ENCODE measurements at regions not wholly inside any gene's neighbourhood (a gene's known extent, or its start where the extent isn't known, plus 50 kb on each side); places are given as distances from the start of the nearest gene placed in this dataset.

DNA sequence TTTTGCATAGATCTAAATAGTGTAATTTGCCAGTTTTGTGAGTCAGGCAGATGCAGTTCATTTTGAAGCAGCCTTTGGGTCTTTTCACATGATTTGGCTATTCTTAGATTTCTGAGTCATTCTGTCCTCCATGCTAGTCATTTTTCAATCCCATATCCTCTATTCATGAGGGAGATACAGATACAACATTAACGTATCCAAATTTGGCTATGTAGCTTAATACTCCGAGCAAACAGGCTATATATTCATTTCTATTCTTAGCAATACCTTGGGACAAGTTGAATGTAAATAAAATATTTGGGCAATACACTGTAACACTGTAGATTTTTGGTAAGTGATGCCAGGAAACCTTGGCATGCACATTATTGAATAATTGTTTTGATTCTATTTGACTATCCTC, 270.7 kb upstream of the PDE3A start:
- H2AFZ ChIP-seq (ENCODE audit: low read length), result no peak overlapping the region
- no peak overlapping the region for H3K4ac ChIP-seq (ENCODE audit: low read length)
- H3K9ac ChIP-seq (ENCODE audit: low read depth, low read length, poor library complexity), result no peak overlapping the region
- H3K79me1 ChIP-seq (ENCODE audit: low read depth, low read length), result no peaks in the 10 kb centered on the region
- no peak overlapping the region for H4K91ac ChIP-seq (ENCODE audit: low read depth, low read length, poor library complexity)
- no CpG with 5 or more reads among the region's 2 CpGs for WGBS, 2 donors (ENCODE audit: extremely low coverage in 2 of 2, insufficient read length in 2 of 2, insufficient replicate concordance in 1 of 2)
- no peak overlapping the region for H3K4me2 ChIP-seq (ENCODE audit: insufficient read depth, low read length, poor library complexity, severe bottlenecking)
- no peak overlapping the region for H2AK5ac ChIP-seq (ENCODE audit: low read depth, low read length)
- no peak overlapping the region for H2BK5ac ChIP-seq (ENCODE audit: low read length)
- H3K4me3 ChIP-seq (ENCODE audit: low read length in 2 of 2), result no peak overlapping the region
- peaks cover 0 to 4% of the 10 kb centered on the region in 2 donors for H3K4me1 ChIP-seq (ENCODE audit: control insufficient read depth in 2 of 2, insufficient read depth in 1 of 2, low read depth in 1 of 2, low read length in 2 of 2)
- H4K8ac ChIP-seq (ENCODE audit: low read depth, low read length), result no peak overlapping the region
- no peaks in the 10 kb centered on the region for H3K27me3 ChIP-seq (ENCODE audit: control insufficient read depth in 3 of 3, insufficient read depth in 3 of 3, low read depth in 1 of 3, low read length in 3 of 3)
- no peak overlapping the region for H2BK15ac ChIP-seq (ENCODE audit: low read length)
- peaks cover 9 to 11% of the 10 kb centered on the region in 2 donors for H3K9me3 ChIP-seq (replicated peaks in 1 of 2; ENCODE audit: control insufficient read depth in 2 of 2, insufficient read depth in 1 of 2, low read depth in 1 of 2, low read length in 2 of 2)
- no peaks in the 10 kb centered on the region for H3K36me3 ChIP-seq (replicated peaks in 1 of 2; ENCODE audit: control insufficient read depth in 2 of 2, insufficient read depth in 2 of 2, low read length in 2 of 2)
- no peak overlapping the region for H2BK12ac ChIP-seq (ENCODE audit: low read length)
- H3K14ac ChIP-seq (ENCODE audit: low read length), result no peak overlapping the region
- no peak overlapping the region for H2BK120ac ChIP-seq (ENCODE audit: low read depth, low read length)
- H3K23ac ChIP-seq (ENCODE audit: low read depth, low read length, poor library complexity), result no peak overlapping the region
- no peak overlapping the region for H3K18ac ChIP-seq (ENCODE audit: low read length)
- H3K27ac ChIP-seq (replicated peaks; ENCODE audit: low read length), result no peak overlapping the region
- no peak for DNase-seq (ENCODE audit: low spot score)

DNA sequence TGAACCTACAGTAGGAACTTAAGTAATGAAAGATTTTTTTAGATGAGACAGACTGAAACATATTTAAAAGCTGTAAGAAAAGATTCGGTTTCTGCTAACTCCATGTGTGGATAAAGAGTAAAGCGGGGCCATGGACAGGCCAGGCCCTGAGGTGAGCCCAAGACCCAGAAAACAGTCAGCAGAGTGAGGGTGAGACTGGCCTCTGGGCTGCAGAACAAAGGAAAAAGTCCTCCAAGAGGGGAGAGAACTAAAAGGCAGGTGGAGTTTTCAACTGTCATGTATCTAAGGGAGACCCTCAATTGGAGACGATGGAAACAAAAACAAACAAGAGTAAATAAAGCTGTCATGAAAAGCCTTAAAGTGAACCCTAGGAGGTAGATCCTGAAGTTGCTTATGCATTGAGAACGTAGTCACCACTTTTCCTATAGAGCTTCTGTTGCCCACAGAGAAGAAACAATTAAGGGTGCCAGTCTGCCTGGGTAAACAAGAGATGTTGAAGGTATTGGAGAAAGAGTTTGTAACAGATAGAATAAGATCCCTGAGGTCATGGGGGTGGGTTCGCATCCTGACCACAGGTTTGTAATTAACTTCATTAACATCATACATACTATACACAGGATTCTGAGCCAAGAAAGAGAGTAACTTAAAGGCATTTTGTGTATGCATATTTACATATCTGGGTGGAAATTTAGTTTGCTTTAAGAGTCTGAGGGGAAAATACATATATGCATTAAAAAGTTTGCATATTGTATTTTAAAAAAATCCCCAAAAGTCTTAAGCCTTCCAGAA, 268.7 kb upstream of the PDE3A start:
- WGBS, 2 donors (ENCODE audit: extremely low coverage in 2 of 2, insufficient read length in 2 of 2, insufficient replicate concordance in 1 of 2), result no CpG with 5 or more reads among the region's 5 CpGs
- H2AFZ ChIP-seq (ENCODE audit: low read length), result peak overlapping the region; percentile 4
- no peaks in the 10 kb centered on the region for H3K27me3 ChIP-seq (ENCODE audit: control insufficient read depth in 3 of 3, insufficient read depth in 3 of 3, low read depth in 1 of 3, low read length in 3 of 3)
- no peak for DNase-seq (ENCODE audit: low spot score)
- no peak overlapping the region for H2BK120ac ChIP-seq (ENCODE audit: low read depth, low read length)
- no peak overlapping the region for H2BK5ac ChIP-seq (ENCODE audit: low read length)
- no peak overlapping the region for H3K14ac ChIP-seq (ENCODE audit: low read length)
- H3K4me1 ChIP-seq (ENCODE audit: control insufficient read depth in 2 of 2, insufficient read depth in 1 of 2, low read depth in 1 of 2, low read length in 2 of 2), result peaks cover 0 to 4% of the 10 kb centered on the region in 2 donors
- H3K4me3 ChIP-seq (ENCODE audit: low read length in 2 of 2), result no peak overlapping the region
- H3K9me3 ChIP-seq (replicated peaks in 1 of 2; ENCODE audit: control insufficient read depth in 2 of 2, insufficient read depth in 1 of 2, low read depth in 1 of 2, low read length in 2 of 2), result peaks cover 9 to 11% of the 10 kb centered on the region in 2 donors
- no peak overlapping the region for H4K8ac ChIP-seq (ENCODE audit: low read depth, low read length)
- no peak overlapping the region for H2AK5ac ChIP-seq (ENCODE audit: low read depth, low read length)
- H2BK15ac ChIP-seq (ENCODE audit: low read length), result no peak overlapping the region
- no peak overlapping the region for H4K91ac ChIP-seq (ENCODE audit: low read depth, low read length, poor library complexity)
- H3K79me1 ChIP-seq (ENCODE audit: low read depth, low read length), result no peaks in the 10 kb centered on the region
- no peak overlapping the region for H3K9ac ChIP-seq (ENCODE audit: low read depth, low read length, poor library complexity)
- no peak overlapping the region for H2BK12ac ChIP-seq (ENCODE audit: low read length)
- H3K36me3 ChIP-seq (replicated peaks in 1 of 2; ENCODE audit: control insufficient read depth in 2 of 2, insufficient read depth in 2 of 2, low read length in 2 of 2), result no peaks in the 10 kb centered on the region
- H3K18ac ChIP-seq (ENCODE audit: low read length), result no peak overlapping the region
- no peak overlapping the region for H3K23ac ChIP-seq (ENCODE audit: low read depth, low read length, poor library complexity)
- H3K27ac ChIP-seq (replicated peaks; ENCODE audit: low read length), result no peak overlapping the region
- H3K4ac ChIP-seq (ENCODE audit: low read length), result no peak overlapping the region
- H3K4me2 ChIP-seq (ENCODE audit: insufficient read depth, low read length, poor library complexity, severe bottlenecking), result no peak overlapping the region

DNA sequence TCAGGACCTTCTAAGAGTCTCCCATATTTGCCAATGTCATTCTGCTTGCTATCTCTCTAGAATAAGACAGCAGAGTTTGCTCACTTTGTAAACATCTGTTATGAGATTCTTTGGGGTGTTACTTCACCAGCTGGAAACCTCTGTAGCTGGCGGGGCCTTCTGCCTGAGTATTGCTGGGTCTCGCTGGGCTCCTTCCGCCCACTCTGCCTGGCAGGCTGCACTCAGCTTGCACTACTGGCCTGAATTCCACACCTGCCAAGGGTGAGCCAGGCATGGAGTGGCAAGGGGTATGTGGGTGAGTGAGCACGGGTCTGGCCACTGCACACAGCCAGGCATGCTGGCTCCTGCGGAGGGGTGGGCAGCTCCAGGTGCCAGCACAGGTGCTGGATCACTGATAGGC, 267.3 kb upstream of the PDE3A start:
- peak overlapping the region; percentile 75 for H3K18ac ChIP-seq (ENCODE audit: low read length)
- H2BK5ac ChIP-seq (ENCODE audit: low read length), result no peak overlapping the region
- peak overlapping the region; percentile 31 for H4K8ac ChIP-seq (ENCODE audit: low read depth, low read length)
- no CpG with 5 or more reads among the region's 5 CpGs for WGBS, 2 donors (ENCODE audit: extremely low coverage in 2 of 2, insufficient read length in 2 of 2, insufficient replicate concordance in 1 of 2)
- no peaks in the 10 kb centered on the region for H3K27me3 ChIP-seq (ENCODE audit: control insufficient read depth in 3 of 3, insufficient read depth in 3 of 3, low read depth in 1 of 3, low read length in 3 of 3)
- H2AFZ ChIP-seq (ENCODE audit: low read length), result no peak overlapping the region
- H2BK15ac ChIP-seq (ENCODE audit: low read length), result no peak overlapping the region
- peak overlapping the region; percentile 16 for H3K9ac ChIP-seq (ENCODE audit: low read depth, low read length, poor library complexity)
- H3K14ac ChIP-seq (ENCODE audit: low read length), result peak overlapping the region; percentile 26
- peak overlapping the region; percentile 33 for H3K23ac ChIP-seq (ENCODE audit: low read depth, low read length, poor library complexity)
- no peak for DNase-seq (ENCODE audit: low spot score)
- H3K36me3 ChIP-seq (replicated peaks in 1 of 2; ENCODE audit: control insufficient read depth in 2 of 2, insufficient read depth in 2 of 2, low read length in 2 of 2), result no peaks in the 10 kb centered on the region
- H3K9me3 ChIP-seq (replicated peaks in 1 of 2; ENCODE audit: control insufficient read depth in 2 of 2, insufficient read depth in 1 of 2, low read depth in 1 of 2, low read length in 2 of 2), result peaks cover 9 to 11% of the 10 kb centered on the region in 2 donors
- H3K4me1 ChIP-seq (ENCODE audit: control insufficient read depth in 2 of 2, insufficient read depth in 1 of 2, low read depth in 1 of 2, low read length in 2 of 2), result peaks cover 0 to 4% of the 10 kb centered on the region in 2 donors
- peak overlapping the region; percentile 87 for H3K4ac ChIP-seq (ENCODE audit: low read length)
- H2AK5ac ChIP-seq (ENCODE audit: low read depth, low read length), result no peak overlapping the region
- no peaks in the 10 kb centered on the region for H3K79me1 ChIP-seq (ENCODE audit: low read depth, low read length)
- peak overlapping the region; percentile 85 for H2BK120ac ChIP-seq (ENCODE audit: low read depth, low read length)
- H3K27ac ChIP-seq (replicated peaks; ENCODE audit: low read length), result no peak overlapping the region
- H4K91ac ChIP-seq (ENCODE audit: low read depth, low read length, poor library complexity), result peak overlapping the region; percentile 79
- H3K4me3 ChIP-seq (ENCODE audit: low read length in 2 of 2), result peak overlapping the region in 1 of 2 donors; percentile 48
- H3K4me2 ChIP-seq (ENCODE audit: insufficient read depth, low read length, poor library complexity, severe bottlenecking), result no peak overlapping the region
- H2BK12ac ChIP-seq (ENCODE audit: low read length), result peak overlapping the region; percentile 95

DNA sequence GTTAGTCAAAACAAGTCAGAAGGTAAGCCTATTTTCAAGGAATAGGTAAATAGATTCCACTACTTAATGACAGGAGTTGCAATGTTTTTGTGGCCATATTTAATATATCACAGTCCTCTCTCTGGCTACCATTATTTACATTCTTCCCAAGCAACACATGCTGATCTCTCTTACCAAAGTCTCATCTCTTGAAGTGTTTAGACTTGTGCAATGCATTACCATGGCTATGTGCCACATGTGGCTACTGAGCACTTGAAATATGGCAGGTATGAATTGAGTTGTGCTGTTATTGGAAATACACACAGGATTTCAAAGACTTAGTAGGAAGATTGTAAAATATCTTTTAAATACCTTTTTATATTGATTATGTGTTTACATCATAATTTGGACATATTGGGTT, 262.4 kb upstream of the PDE3A start:
- H2BK120ac ChIP-seq (ENCODE audit: low read depth, low read length), result no peak overlapping the region
- H2BK5ac ChIP-seq (ENCODE audit: low read length), result no peak overlapping the region
- H3K27ac ChIP-seq (replicated peaks; ENCODE audit: low read length), result no peak overlapping the region
- no peak overlapping the region for H3K18ac ChIP-seq (ENCODE audit: low read length)
- H3K4me1 ChIP-seq (ENCODE audit: control insufficient read depth in 2 of 2, insufficient read depth in 1 of 2, low read depth in 1 of 2, low read length in 2 of 2), result no peaks in the 10 kb centered on the region
- no peak overlapping the region for H3K14ac ChIP-seq (ENCODE audit: low read length)
- H4K91ac ChIP-seq (ENCODE audit: low read depth, low read length, poor library complexity), result no peak overlapping the region
- H3K9me3 ChIP-seq (replicated peaks in 1 of 2; ENCODE audit: control insufficient read depth in 2 of 2, insufficient read depth in 1 of 2, low read depth in 1 of 2, low read length in 2 of 2), result peaks cover 9 to 11% of the 10 kb centered on the region in 2 donors
- no peak overlapping the region for H3K23ac ChIP-seq (ENCODE audit: low read depth, low read length, poor library complexity)
- DNase-seq (ENCODE audit: low spot score), result no peak
- no peaks in the 10 kb centered on the region for H3K36me3 ChIP-seq (replicated peaks in 1 of 2; ENCODE audit: control insufficient read depth in 2 of 2, insufficient read depth in 2 of 2, low read length in 2 of 2)
- H3K79me1 ChIP-seq (ENCODE audit: low read depth, low read length), result no peaks in the 10 kb centered on the region
- no peak overlapping the region for H2AFZ ChIP-seq (ENCODE audit: low read length)
- no peak overlapping the region for H3K4me3 ChIP-seq (ENCODE audit: low read length in 2 of 2)
- H2BK12ac ChIP-seq (ENCODE audit: low read length), result no peak overlapping the region
- H2AK5ac ChIP-seq (ENCODE audit: low read depth, low read length), result no peak overlapping the region
- no peak overlapping the region for H4K8ac ChIP-seq (ENCODE audit: low read depth, low read length)
- H3K4ac ChIP-seq (ENCODE audit: low read length), result no peak overlapping the region
- H3K27me3 ChIP-seq (ENCODE audit: control insufficient read depth in 3 of 3, insufficient read depth in 3 of 3, low read depth in 1 of 3, low read length in 3 of 3), result no peaks in the 10 kb centered on the region
- no peak overlapping the region for H3K4me2 ChIP-seq (ENCODE audit: insufficient read depth, low read length, poor library complexity, severe bottlenecking)
- no peak overlapping the region for H3K9ac ChIP-seq (ENCODE audit: low read depth, low read length, poor library complexity)
- no peak overlapping the region for H2BK15ac ChIP-seq (ENCODE audit: low read length)
